Lung (tissue), 11 donors: ENCODE measurements at regions not wholly inside any gene's neighbourhood (a gene's known extent, or its start where the extent isn't known, plus 50 kb on each side); places are given as distances from the start of the nearest gene placed in this dataset.

Experiments used
- ATAC-seq: fragments of 200-7000 bp; cut with Tn5 transposase; one replicate; pipeline ENCODE4 v1.9.1; 2020; ENCODE audit warnings: moderate number of reproducible peaks; ENCODE audit not compliant: insufficient read depth, low FRiP score
- DNase-seq, 3 donors: peaks; one replicate each; pipeline ENCODE4 v3.0.0-alpha.2; 2013 to 2017
- H3K27ac ChIP-seq, 2 donors: one replicate each; pipeline ENCODE4 v1.5.1; 2013; ENCODE audit warnings: mild to moderate bottlenecking in 2 of 2, moderate library complexity in 2 of 2, control low read depth in 1 of 2, inconsistent platforms in 1 of 2, low read depth in 1 of 2, low read length in 1 of 2
- H3K27me3 ChIP-seq, 3 donors: one replicate each; pipeline ENCODE4 v1.5.1; 2013; ENCODE audit warnings: low read length in 2 of 3; ENCODE audit not compliant: control insufficient read depth in 3 of 3, insufficient read depth in 3 of 3
- H3K36me3 ChIP-seq, 4 donors: one replicate each; pipeline ENCODE4 v1.5.1; 2013; ENCODE audit warnings: low read length in 4 of 4, mild to moderate bottlenecking in 1 of 4, moderate library complexity in 1 of 4; ENCODE audit not compliant: control insufficient read depth in 4 of 4, insufficient read depth in 4 of 4
- H3K4me1 ChIP-seq, 5 donors: one replicate each; pipeline ENCODE4 v1.5.1; 2013; ENCODE audit warnings: low read length in 5 of 5, mild to moderate bottlenecking in 2 of 5, moderate library complexity in 1 of 5; ENCODE audit not compliant: control insufficient read depth in 5 of 5, insufficient read depth in 5 of 5
- H3K4me3 ChIP-seq: one replicate; pipeline ENCODE4 v1.5.1; 2013; ENCODE audit warnings: mild to moderate bottlenecking, control low read depth, moderate library complexity
- H3K9ac ChIP-seq, 2 donors: one replicate each; pipeline ENCODE4 v1.5.1; 2013; ENCODE audit warnings: low read length in 2 of 2, control low read depth in 1 of 2; ENCODE audit not compliant: insufficient read depth in 1 of 2
- H3K9me3 ChIP-seq, 4 donors: one replicate each; pipeline ENCODE4 v1.5.1; 2013; ENCODE audit warnings: low read length in 3 of 4, mild to moderate bottlenecking in 1 of 4, moderate library complexity in 1 of 4; ENCODE audit not compliant: control insufficient read depth in 4 of 4, insufficient read depth in 3 of 4
- CTCF ChIP-seq: IDR thresholded peaks from 2 replicates; pipeline ENCODE4 v1.5.1; 2012; ENCODE audit warnings: mild to moderate bottlenecking; ENCODE audit errors: control extremely low read depth, extremely low read depth
- WGBS, 2 donors: extraction: QIAGEN DNeasy Blood & Tissue Kit; methylation state at CpG; one replicate each; pipeline ENCODE4 v1.1.7; 2013; 5-methylcytosine and 5-hydroxymethylcytosine counted together
- donor health status: control.
- donor health status: control.
- donor health status: Bipolar disorder and iron deficiency.
- donor health status: healthy.
- donor health status: DM: yes; HTN: yes; CAD: no.

GRCh38 chr16:26547681-26548080 lies 519.0 kb upstream of the C16orf82 start:
- Histone ChIP-seq H3K36me3 (no peaks in the 10 kb centered on the region), H3K4me1 (no peaks in the 10 kb centered on the region), H3K27ac (no peak overlapping the region), H3K9me3 (no peaks in the 10 kb centered on the region), H3K4me3 (no peak overlapping the region), H3K27me3 (no peaks in the 10 kb centered on the region), H3K9ac (no peak overlapping the region)
- DNase-seq, result no peak
- 72 to 86% methylated on average over 2 of the region's 2 CpGs for WGBS, 2 donors
- TF ChIP-seq CTCF, result no peak
- no peak for ATAC-seq

- H3K27me3 ChIP-seq, result no peaks in the 10 kb centered on the region
- 45 to 48% methylated on average over 3 of the region's 3 CpGs for WGBS, 2 donors
- DNase-seq, result no peak
Observed at GRCh38 chr16:26550111-26550610, 516.6 kb upstream of the C16orf82 start.

GRCh38 chr16:26554030-26554429 lies 512.7 kb upstream of the C16orf82 start:
- DNase-seq, result no peak
- H3K4me1 ChIP-seq, result no peaks in the 10 kb centered on the region
- no peaks in the 10 kb centered on the region for H3K36me3 ChIP-seq
- no peak overlapping the region for H3K9ac ChIP-seq
- no peak for ATAC-seq
- peaks cover 0 to 3% (median 0%) of the 10 kb centered on the region in 4 donors for H3K9me3 ChIP-seq
- no peak overlapping the region for H3K4me3 ChIP-seq
- WGBS, 2 donors, result 79 to 87% methylated on average over 3 of the region's 3 CpGs
- H3K27me3 ChIP-seq, result no peaks in the 10 kb centered on the region
- no peak overlapping the region for H3K27ac ChIP-seq
- no peak for TF ChIP-seq CTCF

More at GRCh38 chr16:26550111-26550610, 516.6 kb upstream of the C16orf82 start:
- no peak for ATAC-seq
- TF ChIP-seq CTCF, result no peak
- H3K9me3 ChIP-seq, result peaks cover 0 to 3% (median 0%) of the 10 kb centered on the region in 4 donors
- no peak overlapping the region for H3K27ac ChIP-seq
- H3K9ac ChIP-seq, result no peak overlapping the region
- H3K4me3 ChIP-seq, result no peak overlapping the region
- H3K4me1 ChIP-seq, result no peaks in the 10 kb centered on the region
- H3K36me3 ChIP-seq, result no peaks in the 10 kb centered on the region

- no peak for TF ChIP-seq CTCF
- H3K4me1 ChIP-seq, result no peaks in the 10 kb centered on the region
- no peak for DNase-seq
- H3K27ac ChIP-seq, result no peak overlapping the region
- no peaks in the 10 kb centered on the region for H3K27me3 ChIP-seq
- WGBS, 2 donors, result 79 to 85% methylated on average over 6 of the region's 6 CpGs
- H3K9ac ChIP-seq, result no peak overlapping the region
- no peak overlapping the region for H3K4me3 ChIP-seq
- H3K9me3 ChIP-seq, result no peaks in the 10 kb centered on the region
- no peak for ATAC-seq
- H3K36me3 ChIP-seq, result no peaks in the 10 kb centered on the region
Observed at GRCh38 chr16:26561303-26561702, 505.4 kb upstream of the C16orf82 start.
